ENCODE measurements at regions not wholly inside any gene's neighbourhood (a gene's known extent, or its start where the extent isn't known, plus 50 kb on each side); places are given as distances from the start of the nearest gene placed in this dataset.

DNA sequence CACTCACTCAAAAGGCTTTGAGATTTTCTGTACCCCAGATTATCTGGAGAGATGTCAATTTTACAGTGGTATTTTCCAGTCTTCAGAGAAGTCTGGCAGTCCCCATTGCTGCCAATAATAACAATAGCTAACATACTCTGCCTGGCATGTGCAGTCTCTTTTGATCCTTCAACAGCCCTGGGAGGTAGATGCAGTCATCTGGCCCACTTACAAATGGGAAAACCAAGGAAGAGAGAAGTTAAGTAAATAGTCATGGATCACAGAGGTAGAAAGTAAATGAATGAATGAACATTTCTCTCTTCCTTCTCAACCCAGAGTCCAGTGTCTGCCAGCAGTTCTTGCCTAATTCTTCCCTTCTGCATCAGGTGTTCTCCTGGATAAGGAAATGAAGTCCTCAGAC lies 113.0 kb upstream of the EDNRA start:
- DNase-seq, result no peak

DNA sequence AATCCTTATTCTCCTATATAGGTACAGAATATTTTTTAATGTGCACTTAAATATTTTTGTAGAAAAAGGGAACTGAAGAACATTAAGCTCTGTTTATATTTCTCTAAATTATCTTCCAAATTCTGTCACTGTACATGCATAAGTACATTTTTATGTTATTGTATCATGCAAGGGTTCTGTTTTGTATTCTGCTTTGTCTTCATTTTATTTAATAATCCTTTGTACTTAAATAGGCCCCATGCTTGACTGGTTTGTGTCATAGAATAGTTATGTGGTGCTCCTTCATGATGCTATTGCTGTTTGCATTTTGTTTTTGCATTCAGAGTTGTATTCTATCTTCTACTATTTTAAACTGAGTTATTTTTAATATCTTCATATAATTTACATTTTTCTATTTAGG lies 111.9 kb upstream of the EDNRA start:
- no peak for DNase-seq

DNA sequence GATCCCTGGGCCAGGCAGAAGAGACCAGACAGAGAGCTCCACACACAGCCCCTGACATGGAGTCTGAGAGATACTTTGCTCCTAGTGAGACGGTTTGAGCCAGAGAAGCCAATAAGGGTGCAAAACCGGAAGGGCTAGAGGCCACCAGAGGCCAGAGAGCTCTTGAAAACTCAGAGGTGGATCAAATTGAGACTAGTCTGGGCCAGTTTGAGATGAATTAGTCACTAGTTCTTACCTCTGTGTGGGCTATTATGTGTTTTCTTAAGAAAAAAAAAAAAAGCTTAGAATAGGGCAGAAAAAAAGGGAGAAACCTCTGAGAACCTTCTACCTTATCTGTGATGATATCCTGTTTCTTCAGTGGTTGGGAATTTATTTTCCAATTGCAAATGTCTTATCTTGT lies 110.4 kb upstream of the EDNRA start:
- DNase-seq, result no peak

GRCh38 chr4:147370881-147371280 lies 110.0 kb upstream of the EDNRA start:
- no peak for DNase-seq

GRCh38 chr4:147371661-147372060 lies 109.2 kb upstream of the EDNRA start:
- no peak for DNase-seq

- DNase-seq, result no peak
Observed at GRCh38 chr4:147378780-147379179, 102.1 kb upstream of the EDNRA start.

GRCh38 chr4:147381749-147382148 lies 99.1 kb upstream of the EDNRA start:
- no peak for DNase-seq

- DNase-seq, result no peak
Observed at GRCh38 chr4:147388018-147388417, 92.9 kb upstream of the EDNRA start.

- DNase-seq, result no peak
Observed at GRCh38 chr4:147396105-147396504, 84.8 kb upstream of the EDNRA start.

DNA sequence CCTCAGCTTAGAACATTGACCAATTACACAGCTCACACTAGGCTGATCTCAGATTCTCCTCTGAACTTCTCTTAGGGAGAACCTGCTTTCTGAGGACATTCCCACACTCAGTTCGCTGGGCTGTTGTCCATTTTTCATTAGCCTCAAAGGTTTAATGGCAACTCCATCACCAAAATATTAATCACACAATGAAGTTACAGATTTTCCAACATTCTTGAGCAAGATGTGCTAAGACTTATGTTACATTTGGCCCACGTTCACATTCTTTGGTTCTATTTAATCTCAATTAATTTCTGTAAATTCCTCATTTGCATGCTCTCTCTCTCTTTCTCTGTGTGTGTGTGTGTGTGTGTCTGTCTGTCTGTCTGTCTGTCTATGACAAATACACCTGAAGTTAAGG lies 82.3 kb upstream of the EDNRA start:
- no peak for DNase-seq

DNA sequence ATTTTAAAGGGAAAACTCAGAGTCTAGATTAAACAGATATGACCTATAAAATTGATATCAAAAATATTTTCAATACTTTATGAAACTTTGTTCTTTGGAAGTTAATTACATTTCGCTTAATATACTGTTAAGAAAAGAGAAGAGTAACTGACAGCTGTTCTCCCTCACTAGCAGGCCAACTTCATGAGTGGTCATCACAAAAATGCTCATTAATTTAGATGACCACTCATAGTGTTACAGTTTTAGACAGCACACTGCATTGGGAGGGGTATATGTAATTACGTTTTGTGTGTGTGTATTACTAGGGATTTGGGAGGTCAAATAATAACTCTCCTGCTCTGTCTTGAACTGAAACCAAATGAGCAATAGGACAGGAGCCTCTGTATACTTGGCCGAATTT lies 80.2 kb upstream of the EDNRA start:
- no peak for DNase-seq

GRCh38 chr4:147401221-147401620 lies 79.7 kb upstream of the EDNRA start:
- no peak for DNase-seq

DNA sequence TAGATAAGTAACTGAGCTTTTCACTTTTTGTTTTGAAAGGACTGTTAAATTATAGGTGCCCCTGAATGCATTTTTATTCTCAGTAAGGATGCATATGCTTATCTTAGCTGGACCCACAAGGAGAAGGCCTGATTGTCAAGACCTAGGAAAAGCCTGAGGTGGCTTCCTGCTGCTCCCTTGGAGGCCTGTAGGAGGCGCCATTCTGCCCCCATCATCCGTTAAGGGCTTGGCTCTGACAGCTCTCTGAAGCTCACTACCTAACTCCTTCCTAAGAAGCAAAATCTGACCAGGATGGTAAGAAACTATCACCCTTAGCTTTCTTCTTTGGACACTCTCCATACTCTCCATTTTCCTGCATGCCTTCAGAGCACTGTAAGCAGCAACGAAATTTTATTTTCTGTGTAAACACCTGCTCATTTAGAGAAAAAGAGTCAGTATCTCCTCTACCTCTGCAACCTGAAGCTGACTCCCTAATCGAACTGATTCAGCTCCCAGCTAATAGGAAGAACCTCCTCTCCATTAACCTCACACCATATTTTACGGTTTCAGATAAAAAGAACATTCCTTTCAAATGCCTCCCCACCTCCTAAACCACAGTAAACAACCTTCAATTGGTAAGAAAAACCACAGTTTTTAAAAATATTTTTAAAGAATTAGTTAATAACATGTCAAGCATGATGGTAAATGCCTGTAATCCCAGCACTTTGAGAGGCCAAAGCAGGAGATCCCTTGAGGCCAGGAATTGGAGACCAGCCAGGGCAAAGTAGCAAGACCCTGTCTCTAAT lies 73.4 kb upstream of the EDNRA start:
- no peak for DNase-seq

DNA sequence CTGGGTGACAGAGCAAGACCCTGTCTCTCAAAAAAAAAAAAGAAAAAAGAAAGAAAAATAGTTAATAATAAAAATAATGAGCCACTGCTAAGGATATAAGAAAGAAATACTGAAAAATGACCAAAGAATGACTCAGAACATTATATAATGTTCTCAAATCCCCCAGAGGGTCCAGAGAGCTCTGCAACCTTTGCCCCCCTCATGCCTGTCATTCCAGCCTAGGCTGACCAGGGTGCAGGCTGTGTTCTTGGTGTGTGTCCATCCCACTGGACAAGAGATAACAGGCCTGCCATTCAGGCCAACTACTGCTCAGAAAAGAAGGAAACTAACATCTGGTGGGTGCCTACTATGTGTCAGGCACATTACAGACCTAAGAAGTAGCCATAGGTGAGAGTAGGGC lies 72.7 kb upstream of the EDNRA start:
- no peak for DNase-seq

- no peak for DNase-seq
Observed at GRCh38 chr4:147409350-147409749, 71.5 kb upstream of the EDNRA start.

GRCh38 chr4:147418226-147418625 lies 62.7 kb upstream of the EDNRA start:
- DNase-seq, result no peak

DNA sequence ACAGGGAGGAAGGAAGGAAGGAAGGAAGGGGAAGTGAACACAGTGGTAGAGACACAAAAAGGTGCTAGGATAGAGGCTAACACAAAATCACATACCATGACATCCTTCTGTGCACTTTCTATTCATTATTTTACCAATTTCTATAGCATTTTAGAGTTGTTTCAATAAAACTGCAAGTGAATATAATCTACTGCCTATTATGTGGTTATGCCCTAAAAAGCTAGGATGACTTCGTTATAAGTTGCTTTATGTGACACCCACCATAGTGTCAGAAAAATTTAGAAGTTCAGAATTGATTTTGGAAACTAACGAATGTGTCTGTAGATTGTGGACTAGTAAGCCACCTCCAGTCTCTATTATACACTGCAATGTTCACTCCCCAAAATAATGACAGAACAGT lies 59.4 kb upstream of the EDNRA start:
- DNase-seq, result no peak

GRCh38 chr4:147423229-147423628 lies 57.7 kb upstream of the EDNRA start:
- DNase-seq, result no peak

GRCh38 chr4:147425019-147425418 lies 55.9 kb upstream of the EDNRA start:
- DNase-seq, result no peak

GRCh38 chr4:147428583-147428982 lies 52.3 kb upstream of the EDNRA start:
- no peak for DNase-seq

DNA sequence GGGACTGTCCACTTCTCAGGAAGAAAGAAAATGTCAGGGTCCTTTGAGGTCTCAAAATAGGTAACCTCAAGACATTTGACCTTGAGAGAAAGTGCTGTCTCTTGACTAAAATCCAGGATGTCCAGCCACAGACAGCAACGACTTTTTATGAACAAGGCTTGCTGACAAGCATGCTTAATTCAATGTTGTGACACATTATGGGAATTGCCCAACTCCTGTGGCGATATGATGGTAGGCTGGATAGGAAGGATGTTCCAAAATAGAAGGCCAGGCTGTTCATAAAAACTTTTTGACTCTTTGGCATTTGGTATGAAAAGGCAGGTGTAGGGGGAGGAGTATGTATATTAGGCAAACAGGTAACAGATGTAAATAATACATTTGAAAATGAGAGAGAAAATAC lies 50.8 kb upstream of the EDNRA start:
- no peak for DNase-seq

Data from hippocampal formation (tissue), 2 donors.